GM13976 (cell line): ENCODE measurements at regions not wholly inside any gene's neighbourhood (a gene's known extent, or its start where the extent isn't known, plus 50 kb on each side); places are given as distances from the start of the nearest gene placed in this dataset.

ENCODE experiments used
- DNase-seq: peaks from one replicate; pipeline ENCODE4 v3.0.0; 2012; ENCODE audit warnings: low spot score
- CTCF ChIP-seq: IDR thresholded peaks from 2 replicates; pipeline ENCODE4 v1.5.1; 2012; ENCODE audit warnings: borderline replicate concordance, mild to moderate bottlenecking; ENCODE audit not compliant: insufficient read depth; ENCODE audit errors: extremely low read depth, missing control alignments, control extremely low read depth
- in situ Hi-C: fragments of 300-500 bp; cut with MboI; formaldehyde crosslinking; loops from one replicate; pipeline ENCODE4 v1.12.0; 2022; ENCODE audit warnings: low sequenced_read_pairs, mixed read lengths, inconsistent platforms; ENCODE audit not compliant: unreplicated experiment

- DNase-seq: no peak
- in situ Hi-C loops: no loop called here
- no peak for TF ChIP-seq CTCF
Observed at GRCh38 chr4:134961963-134962362, 760.4 kb upstream of the PABPC4L start.

GRCh38 chr4:134958862-134959261 lies 757.3 kb upstream of the PABPC4L start:
- TF ChIP-seq CTCF: no peak
- DNase-seq: no peak
- in situ Hi-C loops: no loop called here

- no peak for DNase-seq
- in situ Hi-C loops: no loop called here
- TF ChIP-seq CTCF: no peak
Observed at GRCh38 chr4:134955059-134955458, 753.5 kb upstream of the PABPC4L start.

GRCh38 chr4:134952775-134953174 lies 751.2 kb upstream of the PABPC4L start:
- no peak for DNase-seq
- TF ChIP-seq CTCF: no peak
- in situ Hi-C loops: no loop called here

- no peak for TF ChIP-seq CTCF
- in situ Hi-C loops: no loop called here
- DNase-seq: no peak
Observed at GRCh38 chr4:134952305-134952704, 750.7 kb upstream of the PABPC4L start.

- DNase-seq: no peak
- no peak for TF ChIP-seq CTCF
- in situ Hi-C loops: no loop called here
Observed at GRCh38 chr4:134948110-134948642, 746.6 kb upstream of the PABPC4L start.

- in situ Hi-C loops: no loop called here
- TF ChIP-seq CTCF: no peak
- no peak for DNase-seq
Observed at GRCh38 chr4:134944115-134944514, 742.5 kb upstream of the PABPC4L start.
